Activated CD4-positive, alpha-beta T cell treated with anti-CD3 and anti-CD28 coated beads for 4 hours (primary cell): ENCODE measurements at regions not wholly inside any gene's neighbourhood (a gene's known extent, or its start where the extent isn't known, plus 50 kb on each side); places are given as distances from the start of the nearest gene placed in this dataset.
A peak's percentile ranks its signal among the peaks of the same experiment; 100 is the strongest.

ENCODE experiments used
- DNase-seq, 2 donors: peaks; one replicate each; pipeline ENCODE4 v3.0.0-alpha.2; 2020

DNA sequence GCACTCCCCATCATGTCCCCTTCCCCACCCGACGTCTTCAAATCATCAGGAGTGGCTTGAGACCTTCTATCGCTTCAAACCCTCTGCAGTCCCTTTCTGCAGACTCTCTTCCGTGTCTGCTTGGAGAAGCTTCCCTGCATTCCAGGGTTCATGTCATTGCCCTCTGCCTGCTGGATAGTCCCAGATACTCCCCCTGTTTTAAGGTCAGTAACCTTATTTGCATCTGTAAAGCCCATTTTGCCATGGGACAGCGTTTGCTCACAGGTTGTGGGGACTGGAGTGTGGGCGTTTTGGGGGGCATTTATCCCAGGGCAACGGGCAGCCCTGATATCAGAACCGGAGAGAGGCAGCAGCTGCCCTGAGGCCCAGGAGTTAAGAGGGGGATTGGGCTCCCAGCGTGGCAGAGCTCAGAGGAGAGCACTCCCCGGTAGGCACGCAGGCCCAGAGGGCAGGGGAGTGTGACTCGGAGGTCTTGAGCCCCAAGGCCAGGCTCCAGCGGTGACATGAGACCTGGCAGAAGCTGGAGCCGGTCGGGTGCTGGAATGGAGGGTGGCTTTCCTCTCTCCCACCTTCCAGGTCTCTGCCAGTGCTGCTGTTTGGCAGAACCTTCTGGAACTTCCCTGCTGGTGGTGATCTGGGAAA lies 73.8 kb downstream of the RTP5 start:
- no peak for DNase-seq

GRCh38 chr2:241943961-241944575 lies 74.5 kb downstream of the RTP5 start:
- DNase-seq = no peak

- no peak for DNase-seq
Observed at GRCh38 chr2:241944821-241945220, 75.3 kb downstream of the RTP5 start.

DNA sequence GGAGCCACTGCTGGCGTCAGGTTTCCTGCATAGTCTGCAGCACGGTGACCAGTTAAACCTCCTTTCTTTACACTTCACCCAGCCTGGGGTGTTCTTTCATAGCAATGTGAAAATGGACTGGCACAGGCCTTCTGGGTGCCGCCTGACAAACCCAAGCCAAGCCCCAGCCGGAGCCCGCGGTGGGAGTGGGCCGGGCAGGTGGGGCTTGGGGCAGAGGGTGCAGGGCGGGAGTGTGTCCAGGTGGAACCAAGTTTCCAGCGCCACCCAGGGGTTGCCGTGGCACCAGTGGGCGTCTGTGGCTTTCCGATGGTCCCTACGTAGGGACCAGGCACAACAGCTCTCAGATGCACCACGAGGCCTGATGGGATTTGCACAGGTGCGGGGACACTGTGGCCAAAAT lies 75.8 kb downstream of the RTP5 start:
- no peak for DNase-seq

DNA sequence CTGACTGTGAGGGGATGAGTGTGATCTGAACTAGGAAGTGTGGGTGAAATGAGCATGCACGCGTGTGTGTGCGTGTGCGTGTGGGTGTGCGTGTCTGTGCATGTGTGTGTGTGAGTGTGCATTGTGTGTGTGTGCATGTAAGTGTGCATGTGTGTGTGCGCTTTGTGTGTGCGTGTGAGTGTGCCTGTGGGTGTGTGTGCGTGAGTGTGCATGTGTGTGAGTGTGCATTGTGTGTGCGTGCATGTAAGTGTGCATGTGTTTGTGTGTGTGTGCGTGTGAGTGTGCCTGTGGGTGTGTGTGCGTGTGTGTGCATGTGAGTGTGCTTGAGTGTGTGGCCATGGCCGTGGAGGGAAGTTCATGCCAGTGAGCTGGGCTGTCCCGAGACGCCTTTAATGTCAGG lies 76.3 kb downstream of the RTP5 start:
- DNase-seq = no peak

- no peak for DNase-seq
Observed at GRCh38 chr2:241946306-241947003, 76.9 kb downstream of the RTP5 start.

DNA sequence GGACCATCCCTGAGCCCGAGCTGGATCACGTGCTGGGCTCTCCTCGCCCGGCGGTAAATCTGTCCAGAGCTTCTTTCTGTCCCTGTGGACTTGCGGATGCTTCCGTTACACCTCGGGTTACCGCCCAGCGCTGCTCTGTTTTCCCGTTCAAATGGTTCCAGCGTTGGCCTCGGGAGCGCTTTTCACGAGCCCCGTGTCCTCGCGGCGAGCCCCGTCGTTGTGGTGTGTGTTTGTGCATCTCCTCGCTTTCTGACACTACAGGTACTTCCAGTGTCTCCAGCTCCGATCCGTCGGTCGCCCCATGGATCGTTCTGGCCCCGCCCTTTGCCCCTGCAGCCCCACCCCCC lies 77.4 kb downstream of the RTP5 start:
- DNase-seq = no peak

- no peak for DNase-seq
Observed at GRCh38 chr2:241947401-241947800, 77.9 kb downstream of the RTP5 start.

- DNase-seq = no peak
Observed at GRCh38 chr2:241947876-241948275, 78.3 kb downstream of the RTP5 start.

- no peak for DNase-seq
Observed at GRCh38 chr2:241948299-241948897, 78.9 kb downstream of the RTP5 start.

DNA sequence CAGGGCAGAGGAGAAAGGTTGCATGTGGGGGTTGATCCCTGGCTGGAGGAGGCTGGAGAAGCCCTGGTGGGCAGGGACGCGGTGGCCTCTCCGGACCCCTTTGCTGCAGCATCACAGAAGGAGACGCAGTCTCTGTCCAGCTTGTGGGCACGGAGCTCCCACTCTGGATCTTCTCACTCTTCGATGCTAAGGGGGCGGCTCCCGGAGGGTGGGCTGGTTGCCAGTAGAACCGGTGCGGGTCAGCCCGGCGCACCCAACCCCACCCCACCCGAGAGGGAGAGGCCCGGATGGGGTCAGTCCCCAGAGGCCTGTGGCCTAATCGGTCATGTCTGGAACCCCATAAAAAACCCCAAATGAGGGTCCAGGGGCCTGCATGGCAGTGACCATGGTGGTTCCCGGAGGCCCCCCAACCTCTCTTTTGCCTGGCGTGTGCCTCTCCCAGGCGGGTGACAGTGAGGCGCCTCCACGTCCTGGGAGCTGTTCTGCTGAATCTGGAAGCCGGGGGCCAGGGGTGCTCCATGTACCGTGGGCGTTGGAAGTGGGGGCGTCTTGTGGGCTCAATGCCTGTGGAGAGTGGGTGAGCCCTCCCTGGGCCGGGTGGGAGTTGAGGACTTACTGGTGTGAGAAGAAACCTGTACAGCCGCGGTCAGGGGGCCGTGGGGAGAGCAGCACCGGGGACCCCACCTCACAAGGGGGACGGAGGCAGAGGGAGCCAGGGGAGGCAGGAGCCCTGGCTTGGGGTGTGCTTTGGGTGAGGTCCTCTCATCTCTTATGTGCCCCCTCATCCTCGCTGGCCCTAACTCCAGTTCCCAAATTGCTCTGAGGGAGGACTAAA lies 79.6 kb downstream of the RTP5 start:
- DNase-seq = no peak

- DNase-seq = no peak
Observed at GRCh38 chr2:241949736-241950412, 80.3 kb downstream of the RTP5 start.

GRCh38 chr2:241950413-241951315 lies 81.1 kb downstream of the RTP5 start:
- DNase-seq = peak; percentile 61 to 69

GRCh38 chr2:241951316-241951700 lies 81.8 kb downstream of the RTP5 start:
- DNase-seq = no peak

GRCh38 chr2:241951920-241952319 lies 82.4 kb downstream of the RTP5 start:
- DNase-seq = no peak

GRCh38 chr2:241952816-241953215 lies 83.3 kb downstream of the RTP5 start:
- DNase-seq = no peak

GRCh38 chr2:241953324-241953928 lies 83.9 kb downstream of the RTP5 start:
- no peak for DNase-seq

DNA sequence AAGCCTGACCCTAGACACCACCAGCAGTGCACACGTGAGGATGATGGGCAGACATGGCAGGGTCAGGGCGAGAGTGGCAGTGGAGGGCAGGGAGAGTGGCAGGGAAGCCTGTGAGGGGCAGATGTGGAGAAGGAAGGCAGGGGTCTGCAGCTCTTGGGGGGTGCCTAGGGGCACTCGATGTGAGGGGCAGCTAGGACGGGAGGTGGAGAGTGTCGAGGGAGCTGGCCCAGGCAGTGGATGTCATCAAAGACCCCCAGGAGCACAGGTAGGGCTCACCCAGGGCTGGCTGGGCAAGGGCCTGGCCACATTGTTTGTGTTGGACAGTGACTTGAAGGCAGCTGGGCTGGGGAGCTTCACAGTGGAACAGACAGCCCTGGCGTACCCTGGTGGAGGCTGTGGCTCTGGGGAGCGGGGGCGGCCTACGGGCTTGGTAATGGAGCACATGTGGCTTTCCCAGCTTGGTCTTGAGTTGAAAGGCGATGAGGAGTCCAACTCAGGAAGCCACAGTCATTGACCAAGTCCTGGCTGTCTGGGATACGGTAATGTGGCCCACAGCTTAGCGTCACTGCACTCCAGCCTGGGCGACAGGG lies 87.1 kb downstream of the RTP5 start:
- no peak for DNase-seq

GRCh38 chr2:241957276-241957675 lies 87.7 kb downstream of the RTP5 start:
- DNase-seq = no peak

GRCh38 chr2:241958818-241959545 lies 89.5 kb downstream of the RTP5 start:
- DNase-seq = no peak
